ENCODE measurements at regions not wholly inside any gene's neighbourhood (a gene's known extent, or its start where the extent isn't known, plus 50 kb on each side); places are given as distances from the start of the nearest gene placed in this dataset.

GRCh38 chr7:98681951-98682350, 64.9 kb downstream of the NPTX2 start:
- TF ChIP-seq CTCF (IDR thresholded peaks at IDR 0.05) (no peak), POLR2A (IDR thresholded peaks at IDR 0.05) (no peak), POLR2AphosphoS5 (IDR thresholded peaks at IDR 0.05) (no peak)

Data from suprapubic skin (tissue), 4 donors.